HG03378 (cell line): ENCODE measurements at regions not wholly inside any gene's neighbourhood (a gene's known extent, or its start where the extent isn't known, plus 50 kb on each side); places are given as distances from the start of the nearest gene placed in this dataset.
"Not testable (repeated sequence)": the region's sequence is repeated elsewhere in the genome, so short reads cannot be mapped to it uniquely, and the experiment has no call there.

ENCODE experiments used
- ATAC-seq: cut with Tn5 transposase; IDR thresholded peaks from one replicate; pipeline ENCODE4 v1.9.1; 2021; ENCODE audit warnings: mild to moderate bottlenecking, moderate library complexity; ENCODE audit not compliant: unreplicated experiment

- ATAC-seq = no peak
These were observed 1100.7 kb upstream of the MIR17HG start for GRCh38 chr13:90246687-90247345.

- ATAC-seq = no peak
These were observed 1093.7 kb upstream of the MIR17HG start for GRCh38 chr13:90253806-90254205.

GRCh38 chr13:90254437-90254836, 1093.0 kb upstream of the MIR17HG start:
- ATAC-seq = no peak

- ATAC-seq = no peak
These were observed 1090.7 kb upstream of the MIR17HG start for GRCh38 chr13:90256746-90257145.

- ATAC-seq = no peak
These were observed 1089.4 kb upstream of the MIR17HG start for GRCh38 chr13:90258129-90258528.

GRCh38 chr13:90261343-90261742, 1086.1 kb upstream of the MIR17HG start:
- no peak for ATAC-seq

GRCh38 chr13:90270226-90270625, 1077.3 kb upstream of the MIR17HG start:
- ATAC-seq = no peak

- ATAC-seq = no peak
These were observed 1075.1 kb upstream of the MIR17HG start for GRCh38 chr13:90272356-90272755.

GRCh38 chr13:90276216-90276615, 1071.3 kb upstream of the MIR17HG start:
- no peak for ATAC-seq

GRCh38 chr13:90278231-90278630, 1069.3 kb upstream of the MIR17HG start:
- ATAC-seq = not testable (repeated sequence)

GRCh38 chr13:90281709-90282108, 1065.8 kb upstream of the MIR17HG start:
- no peak for ATAC-seq

GRCh38 chr13:90287521-90287920, 1060.0 kb upstream of the MIR17HG start:
- no peak for ATAC-seq

- no peak for ATAC-seq
These were observed 1053.6 kb upstream of the MIR17HG start for GRCh38 chr13:90293793-90294361.

- no peak for ATAC-seq
These were observed 1048.2 kb upstream of the MIR17HG start for GRCh38 chr13:90299238-90299637.

GRCh38 chr13:90300015-90300414, 1047.5 kb upstream of the MIR17HG start:
- no peak for ATAC-seq

- no peak for ATAC-seq
These were observed 1045.4 kb upstream of the MIR17HG start for GRCh38 chr13:90302107-90302506.

GRCh38 chr13:90305796-90306195, 1041.7 kb upstream of the MIR17HG start:
- ATAC-seq = no peak

GRCh38 chr13:90307136-90307535, 1040.4 kb upstream of the MIR17HG start:
- no peak for ATAC-seq

GRCh38 chr13:90308249-90308648, 1039.2 kb upstream of the MIR17HG start:
- no peak for ATAC-seq

GRCh38 chr13:90311929-90312328, 1035.6 kb upstream of the MIR17HG start:
- no peak for ATAC-seq

GRCh38 chr13:90315061-90315460, 1032.4 kb upstream of the MIR17HG start:
- ATAC-seq = no peak

GRCh38 chr13:90320664-90321063, 1026.8 kb upstream of the MIR17HG start:
- no peak for ATAC-seq
